ENCODE measurements at regions not wholly inside any gene's neighbourhood (a gene's known extent, or its start where the extent isn't known, plus 50 kb on each side); places are given as distances from the start of the nearest gene placed in this dataset.

- no peak for DNase-seq
These were observed 1217.8 kb upstream of the PCDH20 start for GRCh38 chr13:62633448-62633847.

GRCh38 chr13:62631619-62632018 lies 1216.0 kb upstream of the PCDH20 start:
- no peak for DNase-seq

- DNase-seq: no peak
These were observed 1215.5 kb upstream of the PCDH20 start for GRCh38 chr13:62631124-62631523.

- no peak for DNase-seq
These were observed 1214.0 kb upstream of the PCDH20 start for GRCh38 chr13:62629618-62630017.

GRCh38 chr13:62627226-62627625 lies 1211.6 kb upstream of the PCDH20 start:
- no peak for DNase-seq

- no peak for DNase-seq
These were observed 1211.1 kb upstream of the PCDH20 start for GRCh38 chr13:62626771-62627170.

- no peak for DNase-seq
These were observed 1209.7 kb upstream of the PCDH20 start for GRCh38 chr13:62625214-62625881.

GRCh38 chr13:62613819-62614218 lies 1198.2 kb upstream of the PCDH20 start:
- no peak for DNase-seq

- DNase-seq: no peak
These were observed 1195.7 kb upstream of the PCDH20 start for GRCh38 chr13:62611343-62611742.

- no peak for DNase-seq
These were observed 1183.1 kb upstream of the PCDH20 start for GRCh38 chr13:62598708-62599107.

GRCh38 chr13:62595976-62596375 lies 1180.3 kb upstream of the PCDH20 start:
- DNase-seq: no peak

GRCh38 chr13:62593804-62594203 lies 1178.2 kb upstream of the PCDH20 start:
- DNase-seq: no peak

- no peak for DNase-seq
These were observed 1167.8 kb upstream of the PCDH20 start for GRCh38 chr13:62583466-62583865.

- DNase-seq: no peak
These were observed 1162.8 kb upstream of the PCDH20 start for GRCh38 chr13:62578402-62578801.

GRCh38 chr13:62564770-62565169 lies 1149.1 kb upstream of the PCDH20 start:
- DNase-seq: no peak

GRCh38 chr13:62563251-62563650 lies 1147.6 kb upstream of the PCDH20 start:
- DNase-seq: no peak

- DNase-seq: no peak
These were observed 1141.3 kb upstream of the PCDH20 start for GRCh38 chr13:62556978-62557377.

GRCh38 chr13:62551588-62551987 lies 1135.9 kb upstream of the PCDH20 start:
- no peak for DNase-seq

GRCh38 chr13:62544928-62545327 lies 1129.3 kb upstream of the PCDH20 start:
- DNase-seq: no peak

GRCh38 chr13:62537593-62537992 lies 1121.9 kb upstream of the PCDH20 start:
- DNase-seq: no peak

GRCh38 chr13:62525652-62526051 lies 1110.0 kb upstream of the PCDH20 start:
- no peak for DNase-seq

GRCh38 chr13:62524498-62524897 lies 1108.8 kb upstream of the PCDH20 start:
- no peak for DNase-seq

GRCh38 chr13:62524061-62524460 lies 1108.4 kb upstream of the PCDH20 start:
- DNase-seq: no peak

- DNase-seq: no peak
These were observed 1096.8 kb upstream of the PCDH20 start for GRCh38 chr13:62512194-62513141.
